K562 (cell line): ENCODE measurements at regions not wholly inside any gene's neighbourhood (a gene's known extent, or its start where the extent isn't known, plus 50 kb on each side); places are given as distances from the start of the nearest gene placed in this dataset.

Source experiments
- ATAC-seq: fragments of 200-7000 bp; cut with Tn5 transposase; 3 replicates; pipeline ENCODE4 v1.9.1; 2020; ENCODE audit warnings: moderate library complexity
- BruUV-seq: library from RNA; stranded (reverse); fragments of 400-500 nt; replicated peaks from 2 replicates; lab custom pipeline; 2021; lab: Mats Ljungman, UMichigan
- CTCF ChIA-PET: fragments of 300-600 bp; formaldehyde crosslinking; extraction: SDS; loops from one replicate; lab custom pipeline; 2021; ENCODE audit warnings: low intra/inter-chr PET ratio; lab: Yijun Ruan, JAX
- POLR2A ChIA-PET: fragments of 300-600, 350-650 bp; sonication (Branson Sonifier 250); formaldehyde crosslinking; extraction: SDS; loops from one replicate; lab custom pipeline; 2021; ENCODE audit warnings: antibody characterized with exemption, inconsistent platforms; lab: Yijun Ruan, JAX
- DNase-seq, 4 experiments: peaks; one replicate each; pipeline versions ENCODE4 v3.0.0 to v3.0.0-alpha.2; 2011 to 2018; ENCODE audit warnings: low spot score in 3 of 4, mixed read lengths in 3 of 4; ENCODE audit errors: extremely low read depth in 1 of 4
- FAIRE-seq: peaks from 2 replicates; lab custom pipeline; 2011; peaks lifted over from hg19 to GRCh38; lab: Jason Lieb, UNC
- H2AFZ ChIP-seq: 2 replicates; pipeline ENCODE4 v1.6.0; 2011; ENCODE audit warnings: low read depth, low read length, control low read depth, inconsistent platforms
- H3K27ac ChIP-seq: fragments of 200-600 bp; 3 replicates; pipeline ENCODE4 v1.8.0; 2011; ENCODE audit warnings: low read depth, mild to moderate bottlenecking, control low read depth, inconsistent platforms, low read length, moderate library complexity, mixed read lengths; ENCODE audit errors: extremely low read depth
- H3K27me3 ChIP-seq, 2 experiments: fragments of 300-600 bp in 1 of 2; 2 replicates in 1 of 2; 3 replicates in 1 of 2; pipeline versions ENCODE4 v1.6.0 to v1.8.0; 2011; ENCODE audit warnings: inconsistent platforms in 2 of 2, low read length in 2 of 2, mild to moderate bottlenecking in 1 of 2, mixed read lengths in 1 of 2, moderate library complexity in 1 of 2; ENCODE audit not compliant: control insufficient read depth in 2 of 2, insufficient read depth in 2 of 2
- H3K36me3 ChIP-seq: fragments of 300-600 bp; 3 replicates; pipeline ENCODE4 v1.8.0; 2011; ENCODE audit warnings: mild to moderate bottlenecking, low read length, inconsistent platforms; ENCODE audit not compliant: control insufficient read depth, insufficient read depth
- H3K4me1 ChIP-seq, 2 experiments: fragments of 200-600 bp in 1 of 2; replicated peaks in 1 of 2; 2 replicates in 1 of 2; 3 replicates in 1 of 2; pipeline versions ENCODE4 v1.5.1 to v1.8.0; 2011; ENCODE audit warnings: inconsistent platforms in 2 of 2, low read length in 2 of 2, mild to moderate bottlenecking in 1 of 2, mixed read lengths in 1 of 2, moderate library complexity in 1 of 2; ENCODE audit not compliant: control insufficient read depth in 2 of 2, insufficient read depth in 2 of 2
- H3K4me2 ChIP-seq: 2 replicates; pipeline ENCODE4 v1.6.1; 2011; ENCODE audit warnings: low read length, control low read depth, inconsistent platforms, mixed read lengths; ENCODE audit not compliant: insufficient read depth
- H3K4me3 ChIP-seq: fragments of 200-600 bp; sonication (generic), shearing (Covaris generic); 2 replicates; pipeline ENCODE4 v1.5.1; 2016; ENCODE audit warnings: control low read depth, inconsistent platforms
- H3K79me2 ChIP-seq: fragments of 200-600 bp; 3 replicates; pipeline ENCODE4 v1.8.0; 2011; ENCODE audit warnings: low read length, inconsistent platforms; ENCODE audit not compliant: control insufficient read depth, insufficient read depth
- H3K9ac ChIP-seq, 2 experiments: 2 replicates each; pipeline versions ENCODE4 v1.6.0 to v1.6.1; 2011; ENCODE audit warnings: low read depth in 2 of 2, low read length in 2 of 2, control low read depth in 1 of 2, inconsistent platforms in 1 of 2, mild to moderate bottlenecking in 1 of 2, mixed read lengths in 1 of 2; ENCODE audit not compliant: insufficient read depth in 1 of 2
- H3K9me1 ChIP-seq: one replicate; pipeline ENCODE4 v1.6.0; 2011; ENCODE audit warnings: inconsistent platforms, mild to moderate bottlenecking, low read length, moderate library complexity; ENCODE audit not compliant: control insufficient read depth, insufficient read depth
- H3K9me3 ChIP-seq: replicated peaks from 2 replicates; pipeline ENCODE4 v1.5.1; 2011; ENCODE audit warnings: low read depth, low read length, inconsistent platforms; ENCODE audit not compliant: control insufficient read depth, insufficient read depth
- H4K20me1 ChIP-seq: replicated peaks from 2 replicates; pipeline ENCODE4 v1.6.1; 2011; ENCODE audit warnings: low read length, inconsistent platforms, mixed read lengths; ENCODE audit not compliant: control insufficient read depth, insufficient read depth
- ARHGAP35 ChIP-seq: fragments of 450-650 bp; IDR thresholded peaks from 2 replicates; pipeline ENCODE4 v1.6.1; 2018; ENCODE audit not compliant: partially characterized antibody
- BDP1 ChIP-seq: IDR thresholded peaks from 3 replicates; pipeline ENCODE4 v1.6.1; 2011; ENCODE audit not compliant: insufficient read length, insufficient read depth
- ELF2 ChIP-seq: fragments of 250-450 bp; sonication (Bioruptor Pico); IDR thresholded peaks from 2 replicates; pipeline ENCODE4 v1.5.0; 2021; ENCODE audit warnings: mild to moderate bottlenecking
- GTF2F1 ChIP-seq: IDR thresholded peaks from 2 replicates; pipeline ENCODE4 v1.6.1; 2011; ENCODE audit warnings: low read depth, low read length, improper control_type of control experiment
- LCOR ChIP-seq: sonication (generic); formaldehyde crosslinking; IDR thresholded peaks from 2 replicates; pipeline ENCODE4 v1.8.0; 2022; ENCODE audit warnings: mild to moderate bottlenecking, missing genetic modification reagents
- NR2C2 ChIP-seq, 2 experiments: fragments of 200-800 bp in 1 of 2; sonication (Bioruptor generic) in 1 of 2; sonication (generic) in 1 of 2; formaldehyde crosslinking in 1 of 2; IDR thresholded peaks; 2 replicates each; pipeline versions ENCODE4 v1.6.1 to v1.8.0; 2016 to 2022; ENCODE audit warnings: mild to moderate bottlenecking in 1 of 2, missing compliant biosample characterization in 1 of 2, missing genetic modification characterization in 1 of 2, missing genetic modification reagents in 1 of 2
- NUFIP1 ChIP-seq: fragments of 450-650 bp; IDR thresholded peaks from 2 replicates; pipeline ENCODE4 v1.6.1; 2018; ENCODE audit not compliant: partially characterized antibody
- RBM22 ChIP-seq: fragments of 200-400 bp; formaldehyde crosslinking; IDR thresholded peaks from 2 replicates; pipeline ENCODE4 v1.6.1; 2018; ENCODE audit warnings: low read length, low read depth; ENCODE audit not compliant: poor library complexity, severe bottlenecking
- SLC30A9 ChIP-seq: fragments of 250-450 bp; sonication (Bioruptor Pico); IDR thresholded peaks from 2 replicates; pipeline ENCODE4 v1.8.0; 2022; ENCODE audit warnings: mild to moderate bottlenecking, moderate library complexity
- SPI1 ChIP-seq: IDR thresholded peaks from 2 replicates; pipeline ENCODE4 v1.6.1; 2011; ENCODE audit warnings: low read depth, low read length, control low read depth, borderline replicate concordance
- ZFX ChIP-seq: sonication (generic); formaldehyde crosslinking; IDR thresholded peaks from 2 replicates; pipeline ENCODE4 v1.8.0; 2022; ENCODE audit warnings: mild to moderate bottlenecking, missing genetic modification reagents, moderate library complexity
- ZNF175 ChIP-seq: fragments of 200-800 bp; sonication (Bioruptor generic); IDR thresholded peaks from 2 replicates; pipeline ENCODE4 v1.6.1; 2016; ENCODE audit warnings: low read depth, mild to moderate bottlenecking, missing genetic modification characterization, missing compliant biosample characterization
- ZNF316 ChIP-seq: fragments of 450-650 bp; IDR thresholded peaks from 2 replicates; pipeline ENCODE4 v1.6.1; 2016
- WGBS: fragments of 100-300 bp; shearing (Covaris generic); methylation state at CpG from one replicate; pipeline ENCODE4 v1.1.6; 2016; ENCODE audit warnings: low coverage, mixed read lengths; ENCODE audit not compliant: insufficient coverage; ENCODE audit errors: missing lambda C conversion rate; 5-methylcytosine and 5-hydroxymethylcytosine counted together
- in situ Hi-C: fragments of 300-500 bp; cut with MboI; formaldehyde crosslinking; loops from 4 replicates; pipeline ENCODE4 v1.15.0; 2018; ENCODE audit warnings: inconsistent platforms, mixed read lengths
- intact Hi-C: fragments of 100-400 bp; cut with micrococcal nuclease; formaldehyde crosslinking; loops from 2 replicates; pipeline ENCODE4 v1.14.2; 2022
- TF ChIP-seq, protein P1 (sequence below): fragments of 450-650 bp; IDR thresholded peaks from 2 replicates; pipeline ENCODE4 v1.6.1; 2016; ENCODE audit warnings: antibody characterized with exemption
- TF ChIP-seq, protein P2 (sequence below): sonication (generic); formaldehyde crosslinking; IDR thresholded peaks from 2 replicates; pipeline ENCODE4 v1.8.1; 2023; ENCODE audit warnings: mild to moderate bottlenecking, missing genetic modification reagents
- TF ChIP-seq, protein P3 (sequence below): sonication (generic); formaldehyde crosslinking; IDR thresholded peaks from 2 replicates; pipeline ENCODE4 v1.9.0; 2022; ENCODE audit warnings: mild to moderate bottlenecking, missing genetic modification reagents

DNA sequence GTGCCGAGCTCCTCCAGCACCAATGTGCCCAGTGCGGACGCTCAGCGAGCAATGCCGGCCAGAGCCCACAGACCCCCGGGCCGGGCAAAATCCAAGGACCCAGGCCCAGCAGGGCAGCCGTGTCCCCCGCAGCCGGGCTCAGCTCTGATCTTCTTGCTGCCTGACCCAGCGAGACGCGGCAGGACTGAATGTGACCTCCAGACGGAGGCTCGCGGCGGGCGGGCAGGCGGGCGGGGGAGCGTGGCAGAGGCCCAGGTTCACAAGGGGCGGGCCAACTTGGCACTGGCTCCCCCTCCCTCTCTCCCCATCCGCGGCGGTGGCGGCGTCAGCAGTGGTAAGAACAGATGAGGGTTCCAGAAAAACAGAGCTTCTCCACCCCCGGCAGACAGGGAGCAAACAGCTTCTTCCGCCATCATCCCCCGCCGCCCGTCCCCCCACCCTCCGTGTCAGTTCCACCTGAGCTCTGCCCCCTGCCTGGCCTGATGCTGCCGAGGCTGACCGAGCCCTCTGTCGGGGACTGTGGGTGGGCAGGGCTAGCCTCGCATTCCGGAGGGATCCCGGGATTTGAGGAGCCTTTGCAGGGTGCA, 94.3 kb downstream of the RFLNA start:
- Histone ChIP-seq H3K9me3 (no peaks in the 10 kb centered on the region), H3K9ac (no peak overlapping the region), H3K4me1 (peaks cover 4 to 68% of the 10 kb centered on the region in 2 experiments), H4K20me1 (no peaks in the 10 kb centered on the region; the same call in 1 of the 2 replicates), H3K27ac (no peak overlapping the region), H3K4me2 (no peak overlapping the region), H3K79me2 (no peaks in the 10 kb centered on the region), H3K9me1 (no peaks in the 10 kb centered on the region), H3K4me3 (no peak overlapping the region), H2AFZ (no peak overlapping the region), H3K36me3 (peaks cover 25% of the 10 kb centered on the region; the same call in 1 of the 3 replicates), H3K27me3 (no peaks in the 10 kb centered on the region)
- intact Hi-C loops, result no loop called here
- WGBS, result 89% methylated on average over 18 of the region's 39 CpGs
- no peak for DNase-seq
- POLR2A ChIA-PET, result interaction anchor here (0.5 to 1.4 kb wide), 2 partner anchors 10 to 344 kb away, joined by 3 to 4 read pairs; no protein-coding TSS in a partner anchor
- CTCF ChIA-PET, result no interaction called here
- no peak for ATAC-seq
- in situ Hi-C loops, result no loop called here
- no peak for FAIRE-seq
- no peak for TF ChIP-seq ELF2 (CRISPR knock-in tag)
- TF ChIP-seq SPI1, result no peak
- no peak for TF ChIP-seq SLC30A9 (CRISPR knock-in tag)
- no peak for TF ChIP-seq NUFIP1
- TF ChIP-seq, protein P1, sequence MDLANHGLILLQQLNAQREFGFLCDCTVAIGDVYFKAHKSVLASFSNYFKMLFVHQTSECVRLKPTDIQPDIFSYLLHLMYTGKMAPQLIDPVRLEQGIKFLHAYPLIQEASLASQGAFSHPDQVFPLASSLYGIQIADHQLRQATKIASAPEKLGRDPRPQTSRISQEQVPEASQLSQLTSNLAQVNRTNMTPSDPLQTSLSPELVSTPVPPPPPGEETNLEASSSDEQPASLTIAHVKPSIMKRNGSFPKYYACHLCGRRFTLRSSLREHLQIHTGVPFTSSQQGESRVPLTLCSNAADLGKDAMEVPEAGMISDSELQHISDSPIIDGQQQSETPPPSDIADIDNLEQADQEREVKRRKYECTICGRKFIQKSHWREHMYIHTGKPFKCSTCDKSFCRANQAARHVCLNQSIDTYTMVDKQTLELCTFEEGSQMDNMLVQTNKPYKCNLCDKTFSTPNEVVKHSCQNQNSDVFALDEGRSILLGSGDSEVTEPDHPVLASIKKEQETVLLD, result no peak
- TF ChIP-seq, protein P2, sequence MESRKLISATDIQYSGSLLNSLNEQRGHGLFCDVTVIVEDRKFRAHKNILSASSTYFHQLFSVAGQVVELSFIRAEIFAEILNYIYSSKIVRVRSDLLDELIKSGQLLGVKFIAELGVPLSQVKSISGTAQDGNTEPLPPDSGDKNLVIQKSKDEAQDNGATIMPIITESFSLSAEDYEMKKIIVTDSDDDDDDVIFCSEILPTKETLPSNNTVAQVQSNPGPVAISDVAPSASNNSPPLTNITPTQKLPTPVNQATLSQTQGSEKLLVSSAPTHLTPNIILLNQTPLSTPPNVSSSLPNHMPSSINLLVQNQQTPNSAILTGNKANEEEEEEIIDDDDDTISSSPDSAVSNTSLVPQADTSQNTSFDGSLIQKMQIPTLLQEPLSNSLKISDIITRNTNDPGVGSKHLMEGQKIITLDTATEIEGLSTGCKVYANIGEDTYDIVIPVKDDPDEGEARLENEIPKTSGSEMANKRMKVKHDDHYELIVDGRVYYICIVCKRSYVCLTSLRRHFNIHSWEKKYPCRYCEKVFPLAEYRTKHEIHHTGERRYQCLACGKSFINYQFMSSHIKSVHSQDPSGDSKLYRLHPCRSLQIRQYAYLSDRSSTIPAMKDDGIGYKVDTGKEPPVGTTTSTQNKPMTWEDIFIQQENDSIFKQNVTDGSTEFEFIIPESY (CRISPR knock-in tag), result peak; percentile 61; the same call in 1 of the 2 replicates
- no peak for TF ChIP-seq NR2C2 (CRISPR knock-in tag; IDR thresholded peaks at IDR 0.05)
- TF ChIP-seq NR2C2 (tag; IDR thresholded peaks at IDR 0.05), result no peak
- TF ChIP-seq ZNF175 (CRISPR knock-in tag), result no peak
- TF ChIP-seq BDP1, result no peak
- no peak for TF ChIP-seq LCOR (CRISPR knock-in tag)
- no peak for TF ChIP-seq ARHGAP35
- TF ChIP-seq RBM22, result peak; percentile 16
- TF ChIP-seq, protein P3, sequence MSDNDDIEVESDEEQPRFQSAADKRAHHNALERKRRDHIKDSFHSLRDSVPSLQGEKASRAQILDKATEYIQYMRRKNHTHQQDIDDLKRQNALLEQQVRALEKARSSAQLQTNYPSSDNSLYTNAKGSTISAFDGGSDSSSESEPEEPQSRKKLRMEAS, result no peak
- TF ChIP-seq ZFX (CRISPR knock-in tag), result no peak
- TF ChIP-seq ZNF316, result no peak
- TF ChIP-seq GTF2F1, result no peak
- TF ChIP-seq, all 486 proteins: peak for 2
- BruUV-seq, result no TSS peak
